ENCODE measurements at regions not wholly inside any gene's neighbourhood (a gene's known extent, or its start where the extent isn't known, plus 50 kb on each side); places are given as distances from the start of the nearest gene placed in this dataset.

DNA sequence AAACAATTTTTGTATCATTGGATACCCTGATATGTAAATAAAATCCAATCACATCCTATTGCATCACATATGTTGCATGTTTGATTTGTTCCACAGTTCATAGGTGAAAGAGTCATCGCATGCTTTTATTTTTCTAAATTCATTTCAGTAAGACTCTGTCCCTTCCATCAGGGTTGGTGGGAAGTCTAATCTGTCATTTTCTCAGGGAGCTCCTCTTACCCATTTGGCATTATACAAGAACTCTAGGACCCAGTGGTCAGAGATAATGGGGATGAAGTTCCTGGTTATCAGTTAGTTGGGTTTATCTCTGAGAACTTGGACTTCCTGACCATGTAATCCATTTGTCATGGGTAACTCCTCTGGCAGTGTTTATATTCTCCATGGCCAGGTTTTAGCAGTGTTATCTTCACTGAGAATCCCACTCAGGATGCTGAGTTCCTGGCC lies 227.1 kb upstream of the JADE1 start:
- FAIRE-seq, result peak; percentile 23
- intact Hi-C loops (cut with micrococcal nuclease), result no loop called here
- no peaks in the 10 kb centered on the region for H4K20me1 ChIP-seq (replicated peaks; ENCODE audit: control insufficient read depth, insufficient read depth, low read length)
- in situ Hi-C loops (cut with MboI), result no loop called here
- H3K9me1 ChIP-seq (ENCODE audit: control insufficient read depth, insufficient read depth, low read length), result no peaks in the 10 kb centered on the region
- H3K27ac ChIP-seq (ENCODE audit: extremely low read depth, low read depth, low read length), result no peak overlapping the region
- BruUV-seq (replicated peaks), result no TSS peak
- ChIA-PET CTCF (ENCODE audit: low intra/inter-chr PET ratio) (no interaction called here), POLR2A (interaction anchor here (0.7 to 1.0 kb wide), 3 partner anchors 19 to 54 kb away, joined by 4 to 5 read pairs (median 4); no protein-coding TSS in a partner anchor)
- H3K27me3 ChIP-seq (ENCODE audit: control insufficient read depth in 2 of 2, insufficient read depth in 2 of 2, low read length in 2 of 2), result no peaks in the 10 kb centered on the region
- 7% methylated on average over 1 of the region's 1 CpG for WGBS (ENCODE audit: insufficient coverage, low coverage, missing lambda C conversion rate)
- peak in 2 of 4 experiments; percentile 39 to 58 for DNase-seq (ENCODE audit: extremely low read depth in 1 of 4, low spot score in 3 of 4)
- no peaks in the 10 kb centered on the region for H3K79me2 ChIP-seq (ENCODE audit: control insufficient read depth, insufficient read depth, low read length)
- ATAC-seq, result peak; percentile 72
- peak overlapping the region; percentile 43; the same call in 1 of the 2 replicates for H3K4me2 ChIP-seq (ENCODE audit: insufficient read depth, low read length)
- H3K9me3 ChIP-seq (replicated peaks; ENCODE audit: control insufficient read depth, insufficient read depth, low read depth, low read length), result no peaks in the 10 kb centered on the region
- H3K9ac ChIP-seq (ENCODE audit: insufficient read depth in 1 of 2, low read depth in 2 of 2, low read length in 2 of 2), result no peak overlapping the region
- H3K4me1 ChIP-seq (replicated peaks in 1 of 2; ENCODE audit: control insufficient read depth in 2 of 2, insufficient read depth in 2 of 2, low read length in 2 of 2), result peaks cover 0 to 14% of the 10 kb centered on the region in 2 experiments; a peak in 3 of 5 replicates
- H3K36me3 ChIP-seq (ENCODE audit: control insufficient read depth, insufficient read depth, low read length), result no peaks in the 10 kb centered on the region
- H3K4me3 ChIP-seq, result no peak overlapping the region
- H2AFZ ChIP-seq (ENCODE audit: low read depth, low read length), result peak overlapping the region; percentile 51; the same call in 1 of the 2 replicates
- TF ChIP-seq ZNF445 (CRISPR knock-in tag; IDR thresholded peaks at IDR 0.05; ENCODE audit: low read depth) (no peak), RFX1 (IDR thresholded peaks at IDR 0.05) (no peak), ZNF76 (CRISPR knock-in tag; IDR thresholded peaks at IDR 0.05; ENCODE audit: borderline replicate concordance) (no peak), TOE1 (IDR thresholded peaks at IDR 0.05; ENCODE audit: borderline replicate concordance) (peak; percentile 32; the same call in 1 of the 2 replicates), TOE1 (CRISPR knock-in tag; IDR thresholded peaks at IDR 0.05; ENCODE audit: borderline replicate concordance, low read depth) (no peak), BDP1 (IDR thresholded peaks at IDR 0.05; ENCODE audit: insufficient read depth, insufficient read length) (no peak), NELFE (IDR thresholded peaks at IDR 0.05; ENCODE audit: insufficient read depth, insufficient read length) (no peak), TBL1XR1 (IDR thresholded peaks at IDR 0.05; ENCODE audit: low read length in 2 of 2) (peak in 1 of 2 experiments; percentile 17; a peak in 1 of 4 replicates), CEBPB (tag; IDR thresholded peaks at IDR 0.05) (peak; percentile 76), NFIC (IDR thresholded peaks at IDR 0.05) (no peak), CREM (IDR thresholded peaks at IDR 0.05; ENCODE audit: low read depth) (no peak), ZBTB5 (IDR thresholded peaks at IDR 0.05) (no peak), ZC3H4 (CRISPR knock-in tag; IDR thresholded peaks at IDR 0.05; ENCODE audit: borderline replicate concordance) (no peak), RAD21 (CRISPR knock-in tag; conservative IDR thresholded peaks at IDR 0.05 in 1 of 2, IDR thresholded peaks at IDR 0.05 in 1 of 2) (no peak)
- TF ChIP-seq, protein P1, sequence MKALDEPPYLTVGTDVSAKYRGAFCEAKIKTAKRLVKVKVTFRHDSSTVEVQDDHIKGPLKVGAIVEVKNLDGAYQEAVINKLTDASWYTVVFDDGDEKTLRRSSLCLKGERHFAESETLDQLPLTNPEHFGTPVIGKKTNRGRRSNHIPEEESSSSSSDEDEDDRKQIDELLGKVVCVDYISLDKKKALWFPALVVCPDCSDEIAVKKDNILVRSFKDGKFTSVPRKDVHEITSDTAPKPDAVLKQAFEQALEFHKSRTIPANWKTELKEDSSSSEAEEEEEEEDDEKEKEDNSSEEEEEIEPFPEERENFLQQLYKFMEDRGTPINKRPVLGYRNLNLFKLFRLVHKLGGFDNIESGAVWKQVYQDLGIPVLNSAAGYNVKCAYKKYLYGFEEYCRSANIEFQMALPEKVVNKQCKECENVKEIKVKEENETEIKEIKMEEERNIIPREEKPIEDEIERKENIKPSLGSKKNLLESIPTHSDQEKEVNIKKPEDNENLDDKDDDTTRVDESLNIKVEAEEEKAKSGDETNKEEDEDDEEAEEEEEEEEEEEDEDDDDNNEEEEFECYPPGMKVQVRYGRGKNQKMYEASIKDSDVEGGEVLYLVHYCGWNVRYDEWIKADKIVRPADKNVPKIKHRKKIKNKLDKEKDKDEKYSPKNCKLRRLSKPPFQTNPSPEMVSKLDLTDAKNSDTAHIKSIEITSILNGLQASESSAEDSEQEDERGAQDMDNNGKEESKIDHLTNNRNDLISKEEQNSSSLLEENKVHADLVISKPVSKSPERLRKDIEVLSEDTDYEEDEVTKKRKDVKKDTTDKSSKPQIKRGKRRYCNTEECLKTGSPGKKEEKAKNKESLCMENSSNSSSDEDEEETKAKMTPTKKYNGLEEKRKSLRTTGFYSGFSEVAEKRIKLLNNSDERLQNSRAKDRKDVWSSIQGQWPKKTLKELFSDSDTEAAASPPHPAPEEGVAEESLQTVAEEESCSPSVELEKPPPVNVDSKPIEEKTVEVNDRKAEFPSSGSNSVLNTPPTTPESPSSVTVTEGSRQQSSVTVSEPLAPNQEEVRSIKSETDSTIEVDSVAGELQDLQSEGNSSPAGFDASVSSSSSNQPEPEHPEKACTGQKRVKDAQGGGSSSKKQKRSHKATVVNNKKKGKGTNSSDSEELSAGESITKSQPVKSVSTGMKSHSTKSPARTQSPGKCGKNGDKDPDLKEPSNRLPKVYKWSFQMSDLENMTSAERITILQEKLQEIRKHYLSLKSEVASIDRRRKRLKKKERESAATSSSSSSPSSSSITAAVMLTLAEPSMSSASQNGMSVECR (CRISPR knock-in tag; IDR thresholded peaks at IDR 0.05), result no peak
- TF ChIP-seq, protein P2, sequence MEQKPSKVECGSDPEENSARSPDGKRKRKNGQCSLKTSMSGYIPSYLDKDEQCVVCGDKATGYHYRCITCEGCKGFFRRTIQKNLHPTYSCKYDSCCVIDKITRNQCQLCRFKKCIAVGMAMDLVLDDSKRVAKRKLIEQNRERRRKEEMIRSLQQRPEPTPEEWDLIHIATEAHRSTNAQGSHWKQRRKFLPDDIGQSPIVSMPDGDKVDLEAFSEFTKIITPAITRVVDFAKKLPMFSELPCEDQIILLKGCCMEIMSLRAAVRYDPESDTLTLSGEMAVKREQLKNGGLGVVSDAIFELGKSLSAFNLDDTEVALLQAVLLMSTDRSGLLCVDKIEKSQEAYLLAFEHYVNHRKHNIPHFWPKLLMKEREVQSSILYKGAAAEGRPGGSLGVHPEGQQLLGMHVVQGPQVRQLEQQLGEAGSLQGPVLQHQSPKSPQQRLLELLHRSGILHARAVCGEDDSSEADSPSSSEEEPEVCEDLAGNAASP (IDR thresholded peaks at IDR 0.05), result no peak
